GM18508 (cell line): ENCODE measurements at regions not wholly inside any gene's neighbourhood (a gene's known extent, or its start where the extent isn't known, plus 50 kb on each side); places are given as distances from the start of the nearest gene placed in this dataset.

ENCODE experiments used
- ATAC-seq: cut with Tn5 transposase; IDR thresholded peaks from one replicate; pipeline ENCODE4 v1.9.1; 2021; ENCODE audit warnings: moderate number of reproducible peaks; ENCODE audit not compliant: insufficient read depth, unreplicated experiment

- no peak for ATAC-seq
Measured at GRCh38 chr7:93016681-93017381, 100.9 kb downstream of the SAMD9 start.

- no peak for ATAC-seq
Measured at GRCh38 chr7:93015779-93016481, 101.8 kb downstream of the SAMD9 start.

- no peak for ATAC-seq
Measured at GRCh38 chr7:93015101-93015778, 102.5 kb downstream of the SAMD9 start.

GRCh38 chr7:93014410-93014809 is 103.4 kb downstream of the SAMD9 start:
- ATAC-seq, result no peak

GRCh38 chr7:93013446-93014061 is 104.2 kb downstream of the SAMD9 start:
- ATAC-seq, result no peak

- ATAC-seq, result no peak
Measured at GRCh38 chr7:93011351-93012294, 106.2 kb downstream of the SAMD9 start.

- no peak for ATAC-seq
Measured at GRCh38 chr7:93008833-93009232, 108.9 kb downstream of the SAMD9 start.

- ATAC-seq, result no peak
Measured at GRCh38 chr7:93006480-93007095, 111.2 kb downstream of the SAMD9 start.

- no peak for ATAC-seq
Measured at GRCh38 chr7:93004906-93005305, 112.9 kb downstream of the SAMD9 start.

- no peak for ATAC-seq
Measured at GRCh38 chr7:92997719-92998118, 120.1 kb downstream of the SAMD9 start.

GRCh38 chr7:92997152-92997551 is 120.6 kb downstream of the SAMD9 start:
- ATAC-seq, result no peak

- no peak for ATAC-seq
Measured at GRCh38 chr7:92994901-92995300, 122.9 kb downstream of the SAMD9 start.

GRCh38 chr7:92992932-92993331 is 124.8 kb downstream of the SAMD9 start:
- no peak for ATAC-seq

GRCh38 chr7:92992483-92992882 is 125.3 kb downstream of the SAMD9 start:
- no peak for ATAC-seq

GRCh38 chr7:92991190-92991589 is 126.6 kb downstream of the SAMD9 start:
- no peak for ATAC-seq

GRCh38 chr7:92988941-92989545 is 128.7 kb downstream of the SAMD9 start:
- ATAC-seq, result no peak

GRCh38 chr7:92988051-92988450 is 129.7 kb downstream of the SAMD9 start:
- no peak for ATAC-seq

- ATAC-seq, result no peak
Measured at GRCh38 chr7:92987538-92987937, 130.2 kb downstream of the SAMD9 start.

- ATAC-seq, result no peak
Measured at GRCh38 chr7:92987095-92987494, 130.7 kb downstream of the SAMD9 start.
